WERI-Rb-1 (cell line): ENCODE measurements at regions not wholly inside any gene's neighbourhood (a gene's known extent, or its start where the extent isn't known, plus 50 kb on each side); places are given as distances from the start of the nearest gene placed in this dataset.

Experiments used
- DNase-seq: peaks from one replicate; pipeline ENCODE4 v3.0.0-alpha.2; 2020
- H3K27ac ChIP-seq: fragments of 250-450 bp; sonication (Bioruptor Pico); 2 replicates; pipeline ENCODE4 v1.5.1; 2020; ENCODE audit warnings: mild to moderate bottlenecking, moderate library complexity
- H3K27me3 ChIP-seq: fragments of 250-450 bp; sonication (Bioruptor Pico); 2 replicates; pipeline ENCODE4 v1.5.1; 2021; ENCODE audit warnings: mild to moderate bottlenecking, low read depth, moderate library complexity; ENCODE audit not compliant: insufficient read depth, severe bottlenecking
- H3K36me3 ChIP-seq: fragments of 250-450 bp; sonication (Bioruptor Pico); 2 replicates; pipeline ENCODE4 v1.5.1; 2020; ENCODE audit warnings: mild to moderate bottlenecking, moderate library complexity
- H3K4me3 ChIP-seq: 2 replicates; pipeline ENCODE4 v1.5.1; 2011; ENCODE audit warnings: low read depth, mild to moderate bottlenecking, control low read depth, low read length
- H3K9me3 ChIP-seq: fragments of 250-450 bp; sonication (Bioruptor Pico); 2 replicates; pipeline ENCODE4 v1.5.1; 2021; ENCODE audit warnings: mild to moderate bottlenecking, moderate library complexity; ENCODE audit not compliant: severe bottlenecking
- TF ChIP-seq, protein P1 (sequence below): IDR thresholded peaks from 2 replicates; pipeline ENCODE4 v1.5.1; 2011; ENCODE audit warnings: low read depth, mild to moderate bottlenecking, control low read depth, inconsistent platforms, low read length

DNA sequence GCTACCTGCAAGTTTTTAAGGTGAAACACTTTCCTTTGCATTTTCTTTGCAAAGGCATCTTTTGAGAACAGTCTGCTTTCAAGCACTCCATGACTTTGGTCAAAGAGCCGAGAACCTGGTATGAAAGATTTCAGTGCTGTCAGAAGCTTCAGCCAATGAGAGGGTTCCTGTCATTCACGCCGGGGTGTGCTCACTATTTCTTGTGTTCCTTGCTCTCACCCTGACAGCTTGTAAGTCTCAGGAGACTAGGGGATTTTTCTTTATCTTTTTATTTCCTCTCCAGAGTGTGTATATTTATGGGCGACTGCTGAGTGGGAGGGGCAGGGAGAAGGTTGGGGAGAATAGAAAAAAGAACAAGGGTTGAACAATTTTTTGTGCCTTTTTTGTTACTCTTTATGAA is 334.0 kb downstream of the PSAT1 start:
- DNase-seq, result no peak
- Histone ChIP-seq H3K27me3 (no peaks in the 10 kb centered on the region), H3K36me3 (no peaks in the 10 kb centered on the region), H3K27ac (no peak overlapping the region), H3K4me3 (no peak overlapping the region), H3K9me3 (no peaks in the 10 kb centered on the region)
- TF ChIP-seq, protein P1, sequence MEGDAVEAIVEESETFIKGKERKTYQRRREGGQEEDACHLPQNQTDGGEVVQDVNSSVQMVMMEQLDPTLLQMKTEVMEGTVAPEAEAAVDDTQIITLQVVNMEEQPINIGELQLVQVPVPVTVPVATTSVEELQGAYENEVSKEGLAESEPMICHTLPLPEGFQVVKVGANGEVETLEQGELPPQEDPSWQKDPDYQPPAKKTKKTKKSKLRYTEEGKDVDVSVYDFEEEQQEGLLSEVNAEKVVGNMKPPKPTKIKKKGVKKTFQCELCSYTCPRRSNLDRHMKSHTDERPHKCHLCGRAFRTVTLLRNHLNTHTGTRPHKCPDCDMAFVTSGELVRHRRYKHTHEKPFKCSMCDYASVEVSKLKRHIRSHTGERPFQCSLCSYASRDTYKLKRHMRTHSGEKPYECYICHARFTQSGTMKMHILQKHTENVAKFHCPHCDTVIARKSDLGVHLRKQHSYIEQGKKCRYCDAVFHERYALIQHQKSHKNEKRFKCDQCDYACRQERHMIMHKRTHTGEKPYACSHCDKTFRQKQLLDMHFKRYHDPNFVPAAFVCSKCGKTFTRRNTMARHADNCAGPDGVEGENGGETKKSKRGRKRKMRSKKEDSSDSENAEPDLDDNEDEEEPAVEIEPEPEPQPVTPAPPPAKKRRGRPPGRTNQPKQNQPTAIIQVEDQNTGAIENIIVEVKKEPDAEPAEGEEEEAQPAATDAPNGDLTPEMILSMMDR, result no peak

DNA sequence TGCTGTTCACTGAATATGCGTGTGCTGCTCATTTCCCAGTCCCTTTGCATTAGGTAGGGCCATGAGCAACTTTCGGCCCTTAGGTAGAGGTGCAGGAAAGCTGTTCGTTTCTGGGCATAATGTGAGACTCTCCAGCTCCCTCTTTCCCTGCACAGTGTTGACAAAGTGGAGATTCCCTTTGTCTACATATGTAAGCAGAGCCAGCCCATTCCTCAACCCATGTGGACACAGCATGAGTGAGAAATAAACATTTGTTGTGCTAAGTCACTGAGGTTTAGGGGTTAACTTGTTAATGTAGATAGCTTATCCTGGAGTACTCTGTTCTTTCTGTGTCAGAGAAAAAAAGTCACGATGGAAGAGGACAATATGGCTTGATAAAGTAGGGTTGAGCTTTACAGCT is 343.8 kb downstream of the PSAT1 start:
- H3K36me3 ChIP-seq, result no peaks in the 10 kb centered on the region
- TF ChIP-seq, protein P1, result no peak
- no peak overlapping the region for H3K4me3 ChIP-seq
- no peak overlapping the region for H3K27ac ChIP-seq
- no peak for DNase-seq
- no peaks in the 10 kb centered on the region for H3K27me3 ChIP-seq
- H3K9me3 ChIP-seq, result no peaks in the 10 kb centered on the region

DNA sequence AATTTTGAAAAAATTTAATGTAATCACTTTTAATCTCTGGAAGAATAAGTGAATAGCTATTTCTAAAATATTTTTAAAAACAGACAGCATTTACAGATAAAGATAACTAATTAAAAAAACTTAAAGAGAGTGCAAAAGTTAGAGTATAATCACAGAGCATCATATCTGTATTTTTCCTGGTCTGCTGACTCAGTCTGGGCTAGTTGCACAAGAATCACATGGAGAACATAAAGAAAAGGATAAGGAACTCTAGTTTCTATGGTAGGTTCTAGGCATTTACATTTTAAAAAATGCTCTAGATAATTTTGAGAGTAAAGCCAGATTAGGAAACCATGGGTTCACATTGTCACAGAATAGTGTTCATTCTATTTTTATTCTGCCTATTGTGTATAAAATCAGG is 347.4 kb downstream of the PSAT1 start:
- TF ChIP-seq, protein P1, result no peak
- no peaks in the 10 kb centered on the region for H3K36me3 ChIP-seq
- DNase-seq, result no peak

DNA sequence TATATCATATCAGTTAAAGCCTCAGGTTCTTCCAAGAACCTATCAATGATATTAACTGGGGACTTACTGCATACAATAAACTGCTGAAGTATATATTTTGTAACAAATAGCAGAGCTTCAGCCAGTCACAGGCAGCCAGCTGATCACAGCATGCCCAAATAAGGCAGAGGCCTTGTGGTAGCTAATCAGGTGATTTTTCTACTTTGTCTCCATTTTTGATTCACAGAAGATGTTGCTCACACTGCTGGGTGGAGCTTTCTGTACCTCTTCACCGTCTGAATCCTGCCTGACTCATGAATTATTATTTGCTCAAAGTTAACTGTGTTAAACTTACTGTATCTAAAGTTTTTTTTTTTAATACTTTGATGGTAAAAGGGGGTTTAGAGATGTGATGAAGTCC is 357.4 kb downstream of the PSAT1 start:
- no peak overlapping the region for H3K27ac ChIP-seq
- H3K4me3 ChIP-seq, result no peak overlapping the region
- no peaks in the 10 kb centered on the region for H3K36me3 ChIP-seq
- no peaks in the 10 kb centered on the region for H3K27me3 ChIP-seq
- TF ChIP-seq, protein P1, result no peak
- DNase-seq, result no peak
- H3K9me3 ChIP-seq, result no peaks in the 10 kb centered on the region

More for the DNA sequence above, 347.4 kb downstream of the PSAT1 start:
- Histone ChIP-seq H3K27ac (no peak overlapping the region), H3K27me3 (no peaks in the 10 kb centered on the region), H3K4me3 (no peak overlapping the region), H3K9me3 (no peaks in the 10 kb centered on the region)

DNA sequence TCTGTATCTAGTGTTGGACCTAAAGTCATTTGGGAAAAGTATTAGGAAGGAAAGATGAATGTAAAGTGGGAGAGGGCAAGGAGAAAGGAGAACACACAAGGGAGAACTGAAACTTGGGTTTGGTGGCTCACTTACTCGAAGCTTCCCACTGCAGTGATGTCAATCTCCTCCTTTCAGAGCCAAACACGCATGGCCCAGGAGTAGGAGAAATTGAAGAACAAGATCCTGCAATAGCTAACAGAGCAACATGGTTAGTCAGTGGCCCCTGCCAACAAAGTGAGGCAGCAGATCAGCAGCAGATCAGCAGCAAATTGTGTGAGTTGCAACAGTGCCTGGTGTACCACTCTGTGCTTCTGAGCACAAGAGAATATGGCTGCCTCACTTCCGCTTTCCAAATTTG is 366.4 kb downstream of the PSAT1 start:
- no peaks in the 10 kb centered on the region for H3K36me3 ChIP-seq
- no peaks in the 10 kb centered on the region for H3K9me3 ChIP-seq
- TF ChIP-seq, protein P1, result no peak
- H3K27ac ChIP-seq, result no peak overlapping the region
- no peak overlapping the region for H3K4me3 ChIP-seq
- DNase-seq, result no peak
- no peaks in the 10 kb centered on the region for H3K27me3 ChIP-seq

DNA sequence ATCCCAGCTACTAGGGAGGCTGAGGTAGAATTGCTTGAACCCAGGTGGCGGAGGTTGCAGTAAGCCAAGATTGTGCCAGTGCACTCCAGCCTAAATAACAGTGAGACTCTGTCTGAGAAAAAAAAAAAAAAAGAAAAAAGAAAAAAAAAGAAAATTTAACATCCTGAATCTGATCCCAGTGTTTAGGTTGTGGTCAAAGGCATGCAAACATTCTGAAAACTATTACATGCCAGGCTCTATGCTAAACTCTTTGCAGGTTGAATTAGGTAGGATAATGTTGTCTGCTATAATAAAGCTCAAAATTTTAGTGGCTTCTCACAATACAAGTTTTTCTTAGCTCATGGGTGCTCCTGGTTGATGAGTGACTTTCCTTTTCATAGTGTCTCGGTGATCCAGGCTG is 367.4 kb downstream of the PSAT1 start:
- TF ChIP-seq, protein P1, result no peak
- H3K9me3 ChIP-seq, result no peaks in the 10 kb centered on the region
- H3K27me3 ChIP-seq, result no peaks in the 10 kb centered on the region
- H3K36me3 ChIP-seq, result no peaks in the 10 kb centered on the region
- no peak overlapping the region for H3K4me3 ChIP-seq
- DNase-seq, result no peak
- no peak overlapping the region for H3K27ac ChIP-seq
